Activated T-helper 17 cell treated with anti-CD3 and anti-CD28 coated beads, Interleukin-2, amount 50 U/mL, for 72 hours (primary cell): ENCODE measurements at regions not wholly inside any gene's neighbourhood (a gene's known extent, or its start where the extent isn't known, plus 50 kb on each side); places are given as distances from the start of the nearest gene placed in this dataset.
"Not testable (repeated sequence)": the region's sequence is repeated elsewhere in the genome, so short reads cannot be mapped to it uniquely, and the experiment has no call there.

Source experiments
- ATAC-seq: fragments of 150-1000 bp; cut with Tn5 transposase; replicated peaks from 2 replicates; pipeline ENCODE4 v1.10.0; 2021; ENCODE audit warnings: mild to moderate bottlenecking, moderate library complexity
- H3K27ac Mint-ChIP-seq: one replicate; pipeline ENCODE4 v1.8.0; 2022; ENCODE audit warnings: mixed read lengths
- H3K27me3 Mint-ChIP-seq: one replicate; pipeline ENCODE4 v1.8.0; 2022; ENCODE audit warnings: mixed read lengths
- H3K36me3 Mint-ChIP-seq: one replicate; pipeline ENCODE4 v1.8.0; 2022; ENCODE audit warnings: low read depth, mild to moderate bottlenecking, mixed read lengths
- H3K4me1 Mint-ChIP-seq: one replicate; pipeline ENCODE4 v1.8.0; 2022; ENCODE audit warnings: mixed read lengths
- H3K4me3 Mint-ChIP-seq: one replicate; pipeline ENCODE4 v1.8.0; 2022; ENCODE audit warnings: mild to moderate bottlenecking, mixed read lengths
- H3K9me3 Mint-ChIP-seq: one replicate; pipeline ENCODE4 v1.8.0; 2022; ENCODE audit warnings: mixed read lengths

- no peaks in the 10 kb centered on the region for H3K9me3 Mint-ChIP-seq
- H3K27ac Mint-ChIP-seq = no peak overlapping the region
- ATAC-seq = no peak
- peaks cover 3% of the 10 kb centered on the region for H3K27me3 Mint-ChIP-seq
- no peak overlapping the region for H3K4me3 Mint-ChIP-seq
- no peaks in the 10 kb centered on the region for H3K4me1 Mint-ChIP-seq
- H3K36me3 Mint-ChIP-seq = no peaks in the 10 kb centered on the region
These were observed 361.4 kb downstream of the PDCD6IP start for GRCh38 chr3:34159613-34160420.

DNA sequence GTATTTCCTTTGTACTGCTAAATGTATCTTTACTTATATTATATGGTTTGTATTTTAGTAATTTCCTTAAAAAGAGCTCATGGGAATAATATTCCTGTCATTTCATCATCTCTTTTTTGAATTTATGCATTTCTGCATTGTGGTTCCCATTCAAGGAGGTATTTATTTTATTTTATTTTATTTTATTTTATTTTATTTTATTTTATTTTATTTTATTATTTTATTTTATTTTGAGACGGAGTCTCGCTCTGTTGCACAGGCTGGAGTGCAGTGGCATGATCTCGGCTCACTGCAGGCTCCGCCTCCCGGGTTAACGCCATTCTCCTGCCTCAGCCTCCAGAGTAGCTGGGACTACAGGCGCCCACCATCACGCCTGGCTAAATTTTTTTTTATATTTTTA is 371.2 kb downstream of the PDCD6IP start:
- not testable (repeated sequence) for H3K36me3 Mint-ChIP-seq, ATAC-seq, H3K4me1 Mint-ChIP-seq, H3K27ac Mint-ChIP-seq, H3K4me3 Mint-ChIP-seq, H3K9me3 Mint-ChIP-seq
- H3K27me3 Mint-ChIP-seq = peaks cover 13% of the 10 kb centered on the region

GRCh38 chr3:34174740-34175139 is 376.3 kb downstream of the PDCD6IP start:
- Mint-ChIP-seq H3K27ac (no peak overlapping the region), H3K36me3 (no peaks in the 10 kb centered on the region), H3K9me3 (no peaks in the 10 kb centered on the region), H3K4me1 (no peaks in the 10 kb centered on the region), H3K27me3 (peaks cover 13% of the 10 kb centered on the region), H3K4me3 (no peak overlapping the region)
- no peak for ATAC-seq

- no peak for ATAC-seq
- H3K36me3 Mint-ChIP-seq = no peaks in the 10 kb centered on the region
These were observed 377.3 kb downstream of the PDCD6IP start for GRCh38 chr3:34175636-34176176.

DNA sequence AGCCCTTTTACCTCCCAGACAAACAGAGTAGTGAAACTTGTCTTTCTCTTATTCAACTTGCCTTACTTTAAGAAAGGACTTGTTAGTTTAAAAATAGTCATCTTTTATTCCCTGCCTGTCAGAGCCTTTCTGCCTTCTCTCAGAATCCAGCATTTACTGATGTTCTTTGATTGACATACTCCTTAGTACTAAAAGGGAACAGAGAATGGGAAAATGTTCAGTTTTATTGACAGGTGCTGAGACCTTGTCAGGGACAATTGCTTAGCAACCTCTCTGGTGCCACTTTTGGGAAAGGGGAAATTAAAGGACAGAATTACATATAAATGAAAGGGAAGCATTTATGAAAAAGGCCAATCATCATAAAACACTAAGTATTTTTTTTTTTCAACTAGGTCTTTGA is 378.3 kb downstream of the PDCD6IP start:
- Mint-ChIP-seq H3K9me3 (no peaks in the 10 kb centered on the region), H3K4me3 (no peak overlapping the region), H3K27ac (no peak overlapping the region), H3K4me1 (no peaks in the 10 kb centered on the region), H3K36me3 (no peaks in the 10 kb centered on the region), H3K27me3 (peaks cover 10% of the 10 kb centered on the region)
- ATAC-seq = no peak

More at GRCh38 chr3:34175636-34176176, 377.3 kb downstream of the PDCD6IP start:
- H3K4me1 Mint-ChIP-seq = no peaks in the 10 kb centered on the region
- H3K27ac Mint-ChIP-seq = no peak overlapping the region
- no peaks in the 10 kb centered on the region for H3K9me3 Mint-ChIP-seq
- H3K27me3 Mint-ChIP-seq = peaks cover 10% of the 10 kb centered on the region
- no peak overlapping the region for H3K4me3 Mint-ChIP-seq

DNA sequence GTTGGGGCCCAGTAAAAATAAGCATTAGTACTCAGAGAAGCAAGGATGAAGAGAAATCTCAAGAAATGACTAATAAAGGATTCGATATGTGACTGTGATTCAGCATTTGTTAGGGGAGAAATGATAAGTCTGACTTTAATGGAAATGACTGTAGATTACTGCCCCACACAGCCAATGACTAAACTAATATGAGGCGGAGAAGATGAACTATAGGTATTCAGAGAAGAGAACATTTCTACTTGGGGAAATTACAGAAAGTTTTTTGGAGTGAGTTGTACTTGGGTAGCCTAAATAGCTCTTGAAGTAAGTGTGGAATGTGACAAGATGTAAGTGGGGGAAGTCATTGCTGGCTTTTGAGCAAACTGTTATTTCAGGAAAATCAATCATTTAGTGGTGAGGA is 380.0 kb downstream of the PDCD6IP start:
- H3K4me1 Mint-ChIP-seq = no peaks in the 10 kb centered on the region
- peaks cover 8% of the 10 kb centered on the region for H3K27me3 Mint-ChIP-seq
- no peak overlapping the region for H3K27ac Mint-ChIP-seq
- peak; percentile 63 for ATAC-seq
- H3K9me3 Mint-ChIP-seq = no peaks in the 10 kb centered on the region
- H3K36me3 Mint-ChIP-seq = no peaks in the 10 kb centered on the region
- no peak overlapping the region for H3K4me3 Mint-ChIP-seq

- H3K4me1 Mint-ChIP-seq = no peaks in the 10 kb centered on the region
- ATAC-seq = no peak
- H3K4me3 Mint-ChIP-seq = no peak overlapping the region
- peaks cover 3% of the 10 kb centered on the region for H3K27me3 Mint-ChIP-seq
- H3K27ac Mint-ChIP-seq = no peak overlapping the region
- no peaks in the 10 kb centered on the region for H3K36me3 Mint-ChIP-seq
- H3K9me3 Mint-ChIP-seq = no peaks in the 10 kb centered on the region
These were observed 381.3 kb downstream of the PDCD6IP start for GRCh38 chr3:34179716-34180115.

DNA sequence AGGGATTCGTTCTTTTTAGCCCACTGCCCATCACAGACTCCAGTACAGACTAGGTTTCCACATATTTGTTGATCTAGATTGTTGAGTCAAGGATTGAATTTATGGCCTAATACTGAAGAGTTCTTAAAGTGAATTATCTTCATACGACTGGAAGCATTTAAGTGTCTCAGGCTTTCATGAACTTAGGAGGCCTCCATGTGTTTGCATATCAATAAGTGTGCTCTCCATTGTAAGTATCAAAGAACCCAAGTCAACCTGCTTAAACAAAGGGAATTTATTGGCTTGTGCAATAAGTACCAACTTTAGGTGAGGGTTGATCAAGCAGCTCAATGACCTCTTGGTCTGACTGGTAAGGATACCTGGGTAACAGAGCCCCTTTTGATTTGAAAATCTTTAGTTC is 382.1 kb downstream of the PDCD6IP start:
- Mint-ChIP-seq H3K4me3 (no peak overlapping the region), H3K27ac (no peak overlapping the region), H3K36me3 (no peaks in the 10 kb centered on the region), H3K4me1 (no peaks in the 10 kb centered on the region), H3K27me3 (peaks cover 12% of the 10 kb centered on the region), H3K9me3 (no peaks in the 10 kb centered on the region)
- ATAC-seq = no peak

DNA sequence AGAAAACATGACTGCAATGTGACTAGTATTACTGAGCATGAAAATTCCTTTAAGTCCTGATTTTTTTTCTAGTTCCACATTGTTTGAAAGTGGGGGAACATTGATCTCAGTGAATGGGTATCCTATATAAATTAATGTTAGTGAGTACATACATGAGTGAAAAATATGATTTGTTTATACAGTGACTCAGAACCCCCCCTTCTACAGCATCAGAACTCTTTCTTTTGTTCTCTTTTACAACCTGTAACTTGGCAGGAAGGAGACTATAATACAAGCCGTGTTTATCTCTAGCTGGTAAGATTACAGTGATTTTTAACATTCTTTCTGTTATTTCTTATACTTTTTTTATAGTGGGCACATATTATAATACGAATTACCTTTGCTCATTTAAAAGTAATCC is 384.7 kb downstream of the PDCD6IP start:
- Mint-ChIP-seq H3K9me3 (no peaks in the 10 kb centered on the region), H3K36me3 (no peaks in the 10 kb centered on the region), H3K4me3 (no peak overlapping the region), H3K27ac (no peak overlapping the region), H3K27me3 (peaks cover 13% of the 10 kb centered on the region), H3K4me1 (no peaks in the 10 kb centered on the region)
- no peak for ATAC-seq

DNA sequence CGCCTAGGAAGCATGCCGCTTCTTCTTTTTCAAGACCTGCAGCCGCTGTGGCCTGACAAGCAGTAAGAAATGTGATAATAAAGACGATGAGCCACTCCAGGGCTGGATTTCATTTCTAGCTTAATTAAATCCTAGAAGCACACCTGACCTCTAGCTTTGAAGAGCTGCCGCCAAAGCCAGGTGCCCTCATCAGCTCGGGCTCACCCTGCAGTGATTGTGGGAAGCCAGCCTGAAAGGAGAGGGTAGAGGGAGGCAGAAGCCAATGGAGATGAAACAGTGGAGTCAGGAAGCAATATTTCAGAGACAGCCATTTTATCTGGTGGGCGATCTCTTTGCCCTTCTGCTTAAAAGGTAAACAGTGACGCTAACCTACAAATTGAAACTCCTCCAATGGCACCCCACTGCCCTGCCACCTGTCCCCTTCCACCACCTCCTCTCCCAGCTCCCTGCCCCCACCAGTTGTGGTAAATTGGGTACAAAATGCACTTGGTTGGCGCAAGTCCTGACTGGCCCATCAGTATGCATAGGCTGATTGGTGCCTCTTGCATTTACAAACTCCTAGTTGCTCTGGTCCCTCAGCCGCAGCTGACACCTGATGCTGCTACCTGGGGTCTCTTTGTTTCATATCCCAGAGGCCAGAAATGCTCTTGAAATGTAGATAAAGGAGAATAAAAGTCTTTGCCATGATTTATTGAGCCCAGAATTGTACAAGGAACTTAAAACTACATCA is 385.3 kb downstream of the PDCD6IP start:
- Mint-ChIP-seq H3K4me1 (no peaks in the 10 kb centered on the region), H3K27me3 (peaks cover 13% of the 10 kb centered on the region), H3K36me3 (no peaks in the 10 kb centered on the region), H3K9me3 (no peaks in the 10 kb centered on the region), H3K4me3 (no peak overlapping the region), H3K27ac (no peak overlapping the region)
- ATAC-seq = no peak

DNA sequence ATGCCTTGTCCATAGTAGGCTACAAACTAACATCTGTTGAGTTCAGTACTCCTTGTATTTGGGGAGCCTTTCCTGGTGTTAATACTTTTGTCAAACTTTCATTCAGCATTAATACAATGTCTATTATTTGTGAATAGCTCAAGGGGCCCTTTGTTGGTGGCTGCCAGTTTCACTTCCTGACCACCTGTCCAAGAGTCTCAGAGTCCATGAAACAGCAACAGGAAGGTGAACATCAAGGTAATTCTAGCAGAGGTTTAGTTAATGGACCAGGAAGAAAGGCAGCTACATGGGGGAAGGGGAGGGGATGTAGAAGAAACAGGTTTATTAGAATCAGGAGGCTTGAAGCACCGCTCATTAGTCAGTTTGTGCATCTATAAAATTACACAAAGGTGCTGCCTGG is 386.9 kb downstream of the PDCD6IP start:
- Mint-ChIP-seq H3K27ac (no peak overlapping the region), H3K27me3 (peaks cover 18% of the 10 kb centered on the region), H3K36me3 (no peaks in the 10 kb centered on the region), H3K9me3 (no peaks in the 10 kb centered on the region), H3K4me1 (no peaks in the 10 kb centered on the region), H3K4me3 (no peak overlapping the region)
- no peak for ATAC-seq

DNA sequence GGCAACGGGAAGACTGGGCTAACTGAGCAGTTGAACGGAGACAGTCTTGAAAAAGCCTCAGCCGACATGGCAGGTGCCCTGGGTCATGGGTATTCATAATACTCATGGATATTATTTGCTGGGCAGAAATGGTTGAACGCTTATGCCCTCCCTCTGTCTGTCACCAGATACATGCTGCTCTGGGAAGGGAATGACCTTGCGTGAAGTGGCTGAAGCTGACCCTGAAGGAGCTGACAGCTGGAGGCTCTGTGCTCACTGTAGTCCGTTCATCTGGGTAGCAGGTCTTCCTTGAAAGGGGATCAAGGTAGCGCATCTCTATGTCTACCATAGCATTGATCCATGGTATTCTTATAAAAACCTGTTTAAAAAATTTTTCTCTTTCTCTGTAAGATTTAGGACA is 390.7 kb downstream of the PDCD6IP start:
- no peaks in the 10 kb centered on the region for H3K4me1 Mint-ChIP-seq

GRCh38 chr3:34196914-34197313 is 398.5 kb downstream of the PDCD6IP start:
- H3K4me3 Mint-ChIP-seq = no peak overlapping the region

More for the DNA sequence above, 390.7 kb downstream of the PDCD6IP start:
- Mint-ChIP-seq H3K27me3 (peaks cover 18% of the 10 kb centered on the region), H3K9me3 (no peaks in the 10 kb centered on the region), H3K36me3 (no peaks in the 10 kb centered on the region), H3K27ac (no peak overlapping the region), H3K4me3 (no peak overlapping the region)
- ATAC-seq = no peak

GRCh38 chr3:34198309-34198708 is 399.9 kb downstream of the PDCD6IP start:
- Mint-ChIP-seq H3K4me1 (no peaks in the 10 kb centered on the region), H3K36me3 (no peaks in the 10 kb centered on the region), H3K27me3 (no peaks in the 10 kb centered on the region), H3K9me3 (no peaks in the 10 kb centered on the region), H3K27ac (no peak overlapping the region), H3K4me3 (no peak overlapping the region)
- ATAC-seq = no peak

More at GRCh38 chr3:34196914-34197313, 398.5 kb downstream of the PDCD6IP start:
- H3K27ac Mint-ChIP-seq = no peak overlapping the region
- no peaks in the 10 kb centered on the region for H3K36me3 Mint-ChIP-seq
- H3K4me1 Mint-ChIP-seq = no peaks in the 10 kb centered on the region
- ATAC-seq = no peak
- H3K27me3 Mint-ChIP-seq = no peaks in the 10 kb centered on the region
- no peaks in the 10 kb centered on the region for H3K9me3 Mint-ChIP-seq

DNA sequence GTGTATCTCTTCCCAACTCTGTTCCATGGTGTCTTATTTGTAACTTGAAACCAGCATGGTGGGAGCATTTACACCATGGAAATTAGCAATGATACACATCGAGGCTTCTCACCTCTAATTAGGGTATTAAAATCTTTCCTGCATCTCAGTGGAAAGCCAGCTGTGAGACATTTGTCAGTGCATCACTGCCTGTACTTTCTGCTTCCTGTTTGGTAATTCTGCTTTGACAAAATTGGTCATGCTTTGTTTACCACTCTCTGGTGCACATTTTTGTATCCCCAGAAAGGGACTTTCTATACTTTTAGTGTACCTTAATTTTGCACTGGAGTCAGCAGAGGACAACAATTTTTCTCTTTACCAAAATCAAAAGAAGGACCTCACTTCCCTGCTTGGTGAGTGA is 402.1 kb downstream of the PDCD6IP start:
- Mint-ChIP-seq H3K4me1 (no peaks in the 10 kb centered on the region), H3K9me3 (no peaks in the 10 kb centered on the region), H3K36me3 (no peaks in the 10 kb centered on the region), H3K27ac (no peak overlapping the region), H3K27me3 (no peaks in the 10 kb centered on the region), H3K4me3 (no peak overlapping the region)
- ATAC-seq = no peak
